ENCODE measurements at regions not wholly inside any gene's neighbourhood (a gene's known extent, or its start where the extent isn't known, plus 50 kb on each side); places are given as distances from the start of the nearest gene placed in this dataset.

- DNase-seq (ENCODE audit: low spot score) = no peak
Measured at GRCh38 chr7:96638669-96639068, 71.0 kb downstream of the SEM1 start.

DNA sequence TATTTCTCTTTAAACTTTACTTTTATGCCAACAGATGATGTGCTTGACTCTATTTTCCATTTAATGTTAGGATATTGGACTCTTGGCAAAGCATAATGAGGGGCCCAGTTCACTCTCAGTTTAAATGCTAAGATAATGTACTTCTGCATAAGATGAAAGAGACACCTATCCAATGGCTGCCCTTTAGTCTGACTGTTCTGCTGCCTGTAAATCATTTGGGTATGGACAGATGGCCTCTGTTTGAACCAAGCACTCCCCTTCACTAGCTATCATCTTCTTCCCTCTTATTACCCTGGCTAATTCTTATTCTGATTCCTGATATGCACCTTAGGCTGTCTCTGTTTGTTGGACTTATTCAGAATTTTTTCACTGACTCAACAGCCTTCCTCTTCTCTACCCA, 72.1 kb downstream of the SEM1 start:
- DNase-seq (ENCODE audit: low spot score) = no peak

DNA sequence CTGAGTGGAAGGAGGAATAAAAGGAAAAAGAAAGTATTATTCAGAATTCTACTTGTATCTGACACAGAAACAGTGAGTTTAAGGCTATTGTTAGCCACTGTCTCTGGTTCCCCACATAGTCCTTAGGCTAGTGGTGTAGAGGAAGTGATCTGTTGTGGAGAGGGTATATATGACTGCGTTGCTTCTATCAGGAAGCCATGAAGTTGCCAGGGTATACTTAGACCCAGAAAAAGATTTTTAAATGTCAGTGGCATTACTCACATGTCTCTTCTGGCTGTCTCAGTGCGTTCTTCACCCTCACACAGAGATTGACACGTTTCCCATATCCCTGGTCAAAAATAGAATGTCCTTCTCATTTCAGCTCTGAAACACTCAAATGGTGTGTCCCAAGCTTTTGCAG, 72.7 kb downstream of the SEM1 start:
- DNase-seq (ENCODE audit: low spot score) = no peak

- no peak for DNase-seq (ENCODE audit: low spot score)
Measured at GRCh38 chr7:96636342-96636860, 73.2 kb downstream of the SEM1 start.

DNA sequence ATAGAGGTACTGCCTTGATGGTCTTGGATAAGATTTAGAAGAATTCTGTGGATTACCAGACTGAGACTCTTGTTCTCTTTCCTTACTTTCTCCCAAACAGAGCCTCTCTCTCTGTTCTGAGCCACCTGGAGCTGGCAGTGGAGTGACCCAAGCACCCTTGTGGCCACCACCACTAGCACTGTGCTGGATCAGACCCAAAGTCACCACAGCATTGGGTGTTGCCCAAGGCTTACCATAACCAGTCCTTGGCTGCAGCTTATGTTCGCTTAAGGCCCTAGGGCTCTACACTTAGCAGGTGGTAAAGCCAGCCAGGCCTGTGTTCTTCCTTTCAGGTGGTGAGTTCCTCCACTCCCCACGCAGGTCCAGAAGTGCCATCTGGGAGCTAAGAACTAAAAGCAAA, 79.8 kb downstream of the SEM1 start:
- no peak for DNase-seq (ENCODE audit: low spot score)

DNA sequence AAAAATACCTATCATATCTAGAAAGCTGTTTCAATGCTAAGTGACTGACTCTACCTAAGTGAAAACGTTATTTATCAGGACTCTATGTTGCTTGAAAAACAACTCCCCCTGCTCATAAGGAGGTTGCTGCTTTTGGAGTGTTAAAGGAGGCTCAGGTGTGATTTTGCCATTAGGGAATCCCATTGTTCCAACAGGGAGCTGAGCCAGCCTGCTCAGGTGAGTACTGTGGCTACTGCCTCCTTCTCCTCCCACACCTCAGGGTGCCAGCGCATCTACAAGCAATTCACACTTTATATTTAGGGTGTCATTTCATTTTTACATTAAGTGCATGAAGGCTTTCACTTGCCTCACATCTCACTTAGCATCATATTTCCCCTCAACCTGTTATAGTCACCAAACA, 84.7 kb downstream of the SEM1 start:
- no peak for DNase-seq (ENCODE audit: low spot score)

GRCh38 chr7:96621932-96622331, 87.7 kb downstream of the SEM1 start:
- DNase-seq (ENCODE audit: low spot score) = no peak

DNA sequence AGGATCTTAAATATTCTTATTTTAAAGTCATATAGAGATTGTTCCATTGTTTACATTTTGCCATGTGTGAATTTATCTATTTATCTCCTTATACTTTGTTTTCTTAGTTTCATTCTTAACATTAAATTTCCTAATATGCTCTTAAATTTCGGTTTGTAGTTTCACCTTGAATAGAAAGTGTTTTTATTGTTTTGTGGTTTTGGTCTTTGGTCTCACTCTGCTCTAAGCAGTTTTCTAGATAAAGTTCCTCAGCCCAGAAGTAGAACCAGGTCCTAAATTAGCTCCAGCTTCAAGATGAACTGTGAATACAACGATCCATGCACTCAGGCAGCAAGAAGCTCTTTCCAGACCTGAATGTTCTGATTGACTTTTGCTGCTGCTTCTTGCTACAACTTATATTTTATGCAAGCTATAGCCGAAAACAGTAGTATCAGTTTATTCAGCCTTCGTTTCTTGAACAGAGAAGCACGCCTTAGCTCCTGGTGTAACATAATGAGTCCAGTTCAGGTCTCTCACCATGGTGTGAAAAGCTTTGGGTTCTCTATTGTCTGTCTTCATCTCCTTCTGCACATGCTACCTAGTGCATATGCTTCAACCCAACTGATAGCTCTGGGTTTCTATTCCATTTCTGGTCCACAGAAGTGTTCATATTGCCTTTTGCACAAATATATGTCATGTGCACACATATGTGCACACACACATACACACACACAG, 95.3 kb downstream of the SEM1 start:
- no peak for DNase-seq (ENCODE audit: low spot score)

- DNase-seq (ENCODE audit: low spot score) = no peak
Measured at GRCh38 chr7:96612034-96612433, 97.6 kb downstream of the SEM1 start.

- DNase-seq (ENCODE audit: low spot score) = no peak
Measured at GRCh38 chr7:96605045-96605716, 104.5 kb downstream of the SEM1 start.

DNA sequence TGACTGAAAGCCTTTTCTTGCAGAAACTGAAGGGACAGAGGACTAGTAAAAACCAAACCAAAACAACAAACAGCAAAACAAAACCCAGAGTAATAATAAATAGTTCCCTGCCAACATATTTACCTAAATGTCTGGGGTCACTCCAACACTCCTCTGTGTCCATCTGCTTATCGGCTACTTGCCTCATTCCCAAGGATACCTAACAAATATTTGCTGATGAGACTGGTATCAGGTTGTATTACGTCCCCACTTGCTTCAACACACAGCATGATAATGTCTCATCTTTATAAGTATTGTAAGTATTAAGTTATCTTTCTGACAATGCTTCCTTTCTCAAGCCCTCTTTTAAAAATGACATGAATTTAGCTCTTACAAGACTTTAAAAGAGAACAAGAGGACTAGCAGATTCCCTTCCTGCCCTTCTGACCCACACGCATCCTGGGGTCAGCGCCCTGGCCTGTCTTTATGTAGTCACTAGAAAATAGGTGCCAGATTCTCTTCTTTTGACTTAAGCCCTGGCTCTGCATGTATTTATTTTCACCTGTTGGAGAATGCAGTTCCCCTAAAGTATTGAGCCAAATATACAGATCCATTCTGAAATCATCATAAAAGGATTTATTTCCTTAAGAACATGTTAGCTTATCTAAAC, 110.2 kb downstream of the SEM1 start:
- DNase-seq (ENCODE audit: low spot score) = no peak

DNA sequence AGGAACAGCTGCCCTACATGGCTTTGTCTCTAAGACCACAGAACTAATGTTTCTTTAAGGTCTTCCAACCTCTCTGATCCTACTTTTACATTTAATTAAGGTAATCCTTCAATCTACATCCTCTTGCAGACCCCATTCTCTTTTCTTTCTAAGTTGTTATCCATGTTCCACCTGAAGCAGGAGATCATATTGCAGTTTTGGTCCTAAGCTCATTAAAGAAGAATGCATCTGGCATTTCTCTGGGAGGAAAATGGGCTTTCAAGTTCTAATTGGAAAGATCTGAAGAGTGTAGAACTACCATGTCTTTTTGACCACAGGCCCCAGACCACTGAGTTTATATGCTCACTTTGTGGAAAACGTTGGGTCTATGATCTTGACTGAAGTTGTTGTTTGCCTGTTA, 111.2 kb downstream of the SEM1 start:
- no peak for DNase-seq (ENCODE audit: low spot score)

- DNase-seq (ENCODE audit: low spot score) = no peak
Measured at GRCh38 chr7:96596120-96596826, 113.4 kb downstream of the SEM1 start.

GRCh38 chr7:96591900-96592676, 117.6 kb downstream of the SEM1 start:
- no peak for DNase-seq (ENCODE audit: low spot score)

DNA sequence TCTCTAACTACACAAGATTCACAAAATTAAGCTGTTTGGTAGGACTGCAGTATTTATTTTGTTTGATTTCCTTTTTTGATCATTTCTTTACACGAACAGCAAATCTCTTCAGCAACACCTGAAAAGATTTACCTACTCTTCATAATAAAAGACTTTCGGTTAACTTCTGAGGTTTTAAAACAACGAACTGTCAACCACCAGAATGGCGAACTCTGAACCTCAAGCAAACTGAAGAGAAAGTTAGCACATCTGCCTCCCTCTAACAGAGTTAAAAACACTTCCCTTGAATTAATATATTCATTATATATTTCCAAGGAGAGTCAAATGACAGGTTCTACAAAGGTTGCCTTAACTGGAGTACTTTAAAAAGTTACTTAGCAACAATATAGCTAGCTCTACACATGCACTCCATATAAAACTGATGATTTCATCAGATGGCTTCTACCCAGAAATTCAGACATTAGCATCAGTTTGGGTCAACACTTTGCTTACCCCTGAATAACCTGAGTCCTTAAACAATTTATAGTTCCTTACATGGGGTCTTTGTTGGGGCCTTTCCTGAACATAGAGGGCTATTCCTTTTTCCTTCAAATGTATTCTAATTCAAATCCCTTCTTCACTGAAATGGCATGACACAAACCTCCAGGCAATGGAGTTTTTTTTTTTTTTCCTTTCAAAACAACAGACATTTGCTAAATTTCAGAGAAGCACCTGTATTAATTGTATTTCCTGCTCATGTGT, 118.3 kb downstream of the SEM1 start:
- DNase-seq (ENCODE audit: low spot score) = no peak

GRCh38 chr7:96589038-96589437, 120.6 kb downstream of the SEM1 start:
- no peak for DNase-seq (ENCODE audit: low spot score)

- DNase-seq (ENCODE audit: low spot score) = no peak
Measured at GRCh38 chr7:96579119-96579518, 130.5 kb downstream of the SEM1 start.

- DNase-seq (ENCODE audit: low spot score) = no peak
Measured at GRCh38 chr7:96578606-96579005, 131.0 kb downstream of the SEM1 start.

DNA sequence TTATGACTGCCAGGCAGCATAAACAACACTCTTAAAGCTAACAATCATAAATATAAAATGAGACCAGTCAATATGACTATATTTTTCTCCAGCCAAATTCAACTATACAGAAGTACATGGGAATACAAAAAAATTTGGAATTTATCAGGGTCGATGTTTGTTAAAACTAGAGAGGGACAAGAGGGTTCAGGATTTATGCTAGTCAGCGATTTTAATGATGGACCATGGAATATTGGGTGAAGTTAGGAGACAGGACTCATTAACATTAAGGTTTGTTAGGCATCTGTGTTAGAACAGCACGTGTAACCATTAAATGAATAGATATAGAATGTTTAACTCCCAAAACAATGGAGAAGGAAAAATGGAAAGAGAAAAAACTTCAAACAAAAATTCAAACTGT, 146.2 kb downstream of the SEM1 start:
- no peak for DNase-seq (ENCODE audit: low spot score)

GRCh38 chr7:96562966-96563365, 146.7 kb downstream of the SEM1 start:
- no peak for DNase-seq (ENCODE audit: low spot score)

DNA sequence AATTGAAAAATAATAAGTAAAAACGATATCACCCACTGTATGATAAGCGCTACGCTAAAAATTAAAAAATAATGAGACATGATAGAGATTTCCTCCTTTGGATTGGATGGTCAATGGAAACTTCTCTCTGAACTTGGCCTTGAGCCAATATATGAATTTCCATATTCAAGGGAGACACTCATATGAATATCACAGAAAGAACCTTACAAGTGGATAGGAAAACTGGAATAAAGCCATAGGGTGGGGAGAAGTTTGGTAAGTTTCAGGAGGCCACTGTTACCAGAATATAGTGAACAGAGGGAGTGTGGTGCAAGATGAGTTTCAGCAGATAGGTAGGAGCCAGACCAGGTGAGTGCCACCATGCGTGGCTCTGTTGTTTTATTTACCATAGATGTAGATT, 147.2 kb downstream of the SEM1 start:
- no peak for DNase-seq (ENCODE audit: low spot score)

Data from Ammon's horn (tissue), 1 donor.